ENCODE measurements at regions not wholly inside any gene's neighbourhood (a gene's known extent, or its start where the extent isn't known, plus 50 kb on each side); places are given as distances from the start of the nearest gene placed in this dataset.

- H3K4me3 ChIP-seq, result no peak overlapping the region
- intact Hi-C loops (cut with DNase I; ENCODE audit: low total_unique reads), result no loop called here
- no peak for DNase-seq (ENCODE audit: low spot score in 2 of 2)
- no peaks in the 10 kb centered on the region for H3K27me3 ChIP-seq
- H3K27ac ChIP-seq, result no peak overlapping the region
- TF ChIP-seq CTCF (IDR thresholded peaks at IDR 0.05) (no peak), POLR2A (IDR thresholded peaks at IDR 0.05) (no peak)
- no peaks in the 10 kb centered on the region for H3K9me3 ChIP-seq
- H3K4me1 ChIP-seq, result no peaks in the 10 kb centered on the region
- H3K36me3 ChIP-seq, result no peaks in the 10 kb centered on the region
Observed at GRCh38 chr4:32569861-32570260, 1849.7 kb downstream of the PCDH7 start.

DNA sequence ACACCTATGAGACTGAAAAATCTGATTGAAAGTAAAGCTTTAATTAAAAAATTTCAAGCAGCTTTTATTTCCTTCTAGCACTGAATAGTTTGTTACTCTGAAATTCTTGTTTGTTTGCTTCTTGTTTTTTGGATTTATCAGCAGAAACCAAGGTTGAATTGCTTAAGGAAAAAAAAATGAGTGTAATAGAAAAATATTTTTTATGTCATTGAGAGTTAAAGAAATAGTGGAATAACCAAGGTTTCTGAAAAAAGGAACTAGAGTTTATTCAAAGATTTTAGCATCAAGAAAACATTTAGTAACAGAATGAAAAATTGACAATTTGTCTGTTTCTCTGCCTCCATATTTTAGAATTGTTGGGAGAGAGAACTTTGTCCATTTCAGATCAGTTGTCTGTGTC is 1852.2 kb downstream of the PCDH7 start:
- Histone ChIP-seq H3K27ac (no peak overlapping the region), H3K36me3 (no peaks in the 10 kb centered on the region), H3K4me3 (no peak overlapping the region), H3K4me1 (no peaks in the 10 kb centered on the region), H3K9me3 (no peaks in the 10 kb centered on the region), H3K27me3 (no peaks in the 10 kb centered on the region)
- intact Hi-C loops (cut with DNase I; ENCODE audit: low total_unique reads), result no loop called here
- no peak for DNase-seq (ENCODE audit: low spot score in 2 of 2)
- TF ChIP-seq POLR2A (IDR thresholded peaks at IDR 0.05), result no peak
- no peak for TF ChIP-seq POLR2AphosphoS5 (IDR thresholded peaks at IDR 0.05)
- no peak for TF ChIP-seq CTCF (IDR thresholded peaks at IDR 0.05)

- TF ChIP-seq POLR2A (IDR thresholded peaks at IDR 0.05) (no peak), POLR2AphosphoS5 (IDR thresholded peaks at IDR 0.05) (no peak), CTCF (IDR thresholded peaks at IDR 0.05) (no peak)
- intact Hi-C loops (cut with DNase I; ENCODE audit: low total_unique reads), result no loop called here
- no peaks in the 10 kb centered on the region for H3K36me3 ChIP-seq
- no peaks in the 10 kb centered on the region for H3K9me3 ChIP-seq
- H3K4me3 ChIP-seq, result no peak overlapping the region
- no peaks in the 10 kb centered on the region for H3K4me1 ChIP-seq
- DNase-seq (ENCODE audit: low spot score in 2 of 2), result no peak
- H3K27ac ChIP-seq, result no peak overlapping the region
- H3K27me3 ChIP-seq, result no peaks in the 10 kb centered on the region
Observed at GRCh38 chr4:32574803-32575202, 1854.6 kb downstream of the PCDH7 start.

DNA sequence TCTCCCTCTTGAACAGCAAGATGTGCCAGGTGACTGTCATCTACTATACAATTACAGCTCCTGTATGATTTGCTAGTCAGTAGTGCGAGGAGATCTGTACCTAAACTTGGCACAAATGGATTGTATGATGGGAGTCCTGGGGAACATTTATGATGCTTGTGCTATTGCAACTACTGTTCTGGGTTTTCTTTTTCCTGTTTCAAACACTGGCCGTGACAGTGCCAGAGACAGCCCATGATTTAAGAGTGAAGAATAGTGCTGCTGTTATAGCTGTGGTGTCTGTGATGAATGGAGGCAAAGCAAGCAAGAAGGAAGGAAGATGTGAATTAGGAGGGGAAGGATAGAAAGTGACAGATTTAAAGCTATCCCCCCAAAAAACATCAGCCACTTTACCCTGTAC is 1868.9 kb downstream of the PCDH7 start:
- intact Hi-C loops (cut with DNase I; ENCODE audit: low total_unique reads), result no loop called here
- DNase-seq (ENCODE audit: low spot score in 2 of 2), result no peak
- H3K9me3 ChIP-seq, result no peaks in the 10 kb centered on the region
- no peaks in the 10 kb centered on the region for H3K36me3 ChIP-seq
- no peak overlapping the region for H3K27ac ChIP-seq
- no peak for TF ChIP-seq POLR2A (IDR thresholded peaks at IDR 0.05)
- no peak for TF ChIP-seq POLR2AphosphoS5 (IDR thresholded peaks at IDR 0.05)
- no peak for TF ChIP-seq CTCF (IDR thresholded peaks at IDR 0.05)
- H3K27me3 ChIP-seq, result no peaks in the 10 kb centered on the region
- no peak overlapping the region for H3K4me3 ChIP-seq
- H3K4me1 ChIP-seq, result no peaks in the 10 kb centered on the region

GRCh38 chr4:32589853-32590252 is 1869.7 kb downstream of the PCDH7 start:
- no peak overlapping the region for H3K4me3 ChIP-seq
- H3K9me3 ChIP-seq, result no peaks in the 10 kb centered on the region
- H3K27me3 ChIP-seq, result no peaks in the 10 kb centered on the region
- no peaks in the 10 kb centered on the region for H3K36me3 ChIP-seq
- intact Hi-C loops (cut with DNase I; ENCODE audit: low total_unique reads), result no loop called here
- DNase-seq (ENCODE audit: low spot score in 2 of 2), result no peak
- no peak overlapping the region for H3K27ac ChIP-seq
- H3K4me1 ChIP-seq, result no peaks in the 10 kb centered on the region
- TF ChIP-seq POLR2AphosphoS5 (IDR thresholded peaks at IDR 0.05) (no peak), CTCF (IDR thresholded peaks at IDR 0.05) (no peak), POLR2A (IDR thresholded peaks at IDR 0.05) (no peak)
